Adrenal gland (tissue), 5 donors: ENCODE measurements at regions not wholly inside any gene's neighbourhood (a gene's known extent, or its start where the extent isn't known, plus 50 kb on each side); places are given as distances from the start of the nearest gene placed in this dataset.

Experiments used
- POLR2A ChIP-seq, 2 donors: fragments of 450-650 bp; IDR thresholded peaks; one replicate each; pipeline ENCODE4 v1.6.1; 2017; ENCODE audit warnings: antibody characterized with exemption in 2 of 2, mild to moderate bottlenecking in 2 of 2, moderate library complexity in 1 of 2
- TF ChIP-seq, protein P1 (sequence below), 6 experiments: fragments of 450-650 bp in 4 of 6; fragments of 200-600 bp in 2 of 6; sonication (generic) in 1 of 6; IDR thresholded peaks; 1 replicate in 5 of 6; 2 replicates in 1 of 6; pipeline versions ENCODE4 v1.5.1 to v1.8.0; 2016 to 2021; ENCODE audit warnings: antibody characterized with exemption in 6 of 6, mild to moderate bottlenecking in 2 of 6, moderate library complexity in 1 of 6
- donor health status: DM: no; HTN: no; CAD: no.

DNA sequence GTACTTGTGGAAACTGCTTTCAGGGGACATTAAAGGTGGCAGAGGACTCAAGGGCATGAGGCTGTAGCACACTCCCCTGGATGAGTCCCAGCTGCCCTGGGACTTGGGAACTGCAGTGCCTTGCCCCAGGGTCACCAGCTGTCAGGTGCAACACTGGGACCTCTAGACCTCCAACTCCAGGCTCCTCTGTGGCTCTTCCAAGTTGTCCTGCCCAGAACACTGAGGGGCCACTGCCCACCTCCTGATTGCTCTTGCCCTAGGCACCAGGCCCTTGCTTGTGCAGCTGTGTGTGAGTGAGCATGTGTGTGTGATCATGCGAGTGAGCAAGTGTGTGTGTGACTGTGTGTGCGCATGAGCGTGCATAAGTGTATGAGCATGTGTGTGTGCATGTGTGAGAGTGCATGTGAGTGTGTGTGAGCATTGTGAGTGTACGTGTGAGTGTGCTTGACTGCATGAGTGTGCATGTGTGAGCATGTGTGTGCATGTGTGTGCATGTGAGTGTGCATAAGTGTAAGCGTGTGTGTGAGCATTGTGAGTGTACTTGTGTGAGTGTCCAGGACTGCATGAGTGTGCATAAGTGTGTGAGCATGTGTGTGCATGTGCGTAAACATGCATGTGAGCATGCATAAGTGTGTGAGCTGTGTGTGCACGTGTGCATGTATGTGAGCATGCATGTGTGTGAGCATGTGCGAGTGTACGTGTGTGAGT is 301.5 kb downstream of the NDUFA10 start:
- TF ChIP-seq, protein P1, sequence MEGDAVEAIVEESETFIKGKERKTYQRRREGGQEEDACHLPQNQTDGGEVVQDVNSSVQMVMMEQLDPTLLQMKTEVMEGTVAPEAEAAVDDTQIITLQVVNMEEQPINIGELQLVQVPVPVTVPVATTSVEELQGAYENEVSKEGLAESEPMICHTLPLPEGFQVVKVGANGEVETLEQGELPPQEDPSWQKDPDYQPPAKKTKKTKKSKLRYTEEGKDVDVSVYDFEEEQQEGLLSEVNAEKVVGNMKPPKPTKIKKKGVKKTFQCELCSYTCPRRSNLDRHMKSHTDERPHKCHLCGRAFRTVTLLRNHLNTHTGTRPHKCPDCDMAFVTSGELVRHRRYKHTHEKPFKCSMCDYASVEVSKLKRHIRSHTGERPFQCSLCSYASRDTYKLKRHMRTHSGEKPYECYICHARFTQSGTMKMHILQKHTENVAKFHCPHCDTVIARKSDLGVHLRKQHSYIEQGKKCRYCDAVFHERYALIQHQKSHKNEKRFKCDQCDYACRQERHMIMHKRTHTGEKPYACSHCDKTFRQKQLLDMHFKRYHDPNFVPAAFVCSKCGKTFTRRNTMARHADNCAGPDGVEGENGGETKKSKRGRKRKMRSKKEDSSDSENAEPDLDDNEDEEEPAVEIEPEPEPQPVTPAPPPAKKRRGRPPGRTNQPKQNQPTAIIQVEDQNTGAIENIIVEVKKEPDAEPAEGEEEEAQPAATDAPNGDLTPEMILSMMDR (IDR thresholded peaks at IDR 0.05) = no peak
- no peak for TF ChIP-seq POLR2A (IDR thresholded peaks at IDR 0.05)
